GM23338 (cell line): ENCODE measurements at regions not wholly inside any gene's neighbourhood (a gene's known extent, or its start where the extent isn't known, plus 50 kb on each side); places are given as distances from the start of the nearest gene placed in this dataset.

Experiments used
- ATAC-seq: fragments of 200-7000 bp; cut with Tn5 transposase; 3 replicates; pipeline ENCODE4 v1.9.1; 2020
- DNase-seq: peaks from one replicate; pipeline ENCODE4 v3.0.0-alpha.2; 2015; ENCODE audit warnings: low spot score
- H2AFZ ChIP-seq: fragments of 200-600 bp; sonication (generic); 2 replicates; pipeline ENCODE4 v1.8.0; 2016; ENCODE audit warnings: antibody characterized with exemption, mild to moderate bottlenecking, moderate library complexity
- H3F3A ChIP-seq: fragments of 200-600 bp; sonication (generic); replicated peaks from 2 replicates; pipeline ENCODE4 v1.8.0; 2017; ENCODE audit warnings: antibody characterized with exemption, mixed run types, low read depth
- H3K27ac ChIP-seq: fragments of 200-600 bp; sonication (generic); 2 replicates; pipeline ENCODE4 v1.6.1; 2016; ENCODE audit warnings: low read depth
- H3K27me3 ChIP-seq: fragments of 200-600 bp; sonication (generic); 2 replicates; pipeline ENCODE4 v1.8.0; 2016; ENCODE audit warnings: mild to moderate bottlenecking, mixed run types, moderate library complexity; ENCODE audit not compliant: insufficient read depth
- H3K36me3 ChIP-seq: fragments of 200-600 bp; sonication (generic); 2 replicates; pipeline ENCODE4 v1.8.0; 2016; ENCODE audit warnings: mild to moderate bottlenecking; ENCODE audit not compliant: insufficient read depth
- H3K4me1 ChIP-seq: fragments of 200-600 bp; sonication (generic); 2 replicates; pipeline ENCODE4 v1.8.0; 2016; ENCODE audit warnings: mild to moderate bottlenecking, moderate library complexity; ENCODE audit not compliant: insufficient read depth
- H3K4me2 ChIP-seq: fragments of 200-600 bp; sonication (generic); 2 replicates; pipeline ENCODE4 v1.7.1; 2017; ENCODE audit warnings: mixed run types
- H3K4me3 ChIP-seq: fragments of 200-600 bp; sonication (generic); 2 replicates; pipeline ENCODE4 v1.6.1; 2016; ENCODE audit warnings: mixed run types
- H3K79me2 ChIP-seq: fragments of 200-600 bp; sonication (generic); replicated peaks from 2 replicates; pipeline ENCODE4 v1.8.0; 2017; ENCODE audit warnings: mild to moderate bottlenecking; ENCODE audit not compliant: insufficient read depth
- H3K9me2 ChIP-seq: fragments of 200-600 bp; sonication (generic); 2 replicates; pipeline ENCODE4 v1.8.0; 2017; ENCODE audit not compliant: insufficient read depth
- H4K20me1 ChIP-seq: fragments of 200-600 bp; sonication (generic); replicated peaks from 2 replicates; pipeline ENCODE4 v1.8.0; 2017; ENCODE audit warnings: mild to moderate bottlenecking; ENCODE audit not compliant: insufficient read depth
- H3K27ac Mint-ChIP-seq: 2 replicates; pipeline ENCODE4 v1.8.0; 2020; ENCODE audit warnings: inconsistent platforms, mild to moderate bottlenecking, moderate library complexity, mixed read lengths
- H3K27me3 Mint-ChIP-seq: 3 replicates; pipeline ENCODE4 v1.8.0; 2022; ENCODE audit warnings: low read depth, mild to moderate bottlenecking, moderate library complexity, mixed read lengths, inconsistent platforms; ENCODE audit not compliant: insufficient read depth, poor library complexity
- H3K36me3 Mint-ChIP-seq: 3 replicates; pipeline ENCODE4 v1.8.0; 2021; ENCODE audit warnings: low read depth, mild to moderate bottlenecking, inconsistent platforms, moderate library complexity, mixed read lengths
- H3K4me1 Mint-ChIP-seq: 3 replicates; pipeline ENCODE4 v1.8.0; 2020; ENCODE audit warnings: mild to moderate bottlenecking, inconsistent platforms, mixed read lengths
- H3K4me3 Mint-ChIP-seq: 3 replicates; pipeline ENCODE4 v1.8.0; 2021; ENCODE audit warnings: moderate library complexity, mild to moderate bottlenecking, inconsistent platforms, mixed read lengths
- H3K9me3 Mint-ChIP-seq: 3 replicates; pipeline ENCODE4 v1.8.0; 2020; ENCODE audit warnings: moderate library complexity, mild to moderate bottlenecking, inconsistent platforms, mixed read lengths
- CREB1 ChIP-seq: fragments of 250-450 bp; sonication (Bioruptor Pico); IDR thresholded peaks from 2 replicates; pipeline ENCODE4 v1.5.0; 2020; ENCODE audit warnings: low read depth, mild to moderate bottlenecking, moderate library complexity
- ETS1 ChIP-seq: IDR thresholded peaks from 2 replicates; pipeline ENCODE4 v1.6.1; 2016; ENCODE audit warnings: antibody characterized with exemption
- EZH2 ChIP-seq: fragments of 200-600 bp; sonication (generic); IDR thresholded peaks from one replicate; pipeline ENCODE4 v1.8.0; 2017; ENCODE audit warnings: antibody characterized with exemption, mild to moderate bottlenecking, low read depth; ENCODE audit not compliant: unreplicated experiment
- EZH2phosphoT487 ChIP-seq: fragments of 200-600 bp; sonication (generic); IDR thresholded peaks from one replicate; pipeline ENCODE4 v1.8.1; 2018; ENCODE audit warnings: antibody characterized with exemption; ENCODE audit not compliant: unreplicated experiment
- JUNB ChIP-seq: IDR thresholded peaks from one replicate; pipeline ENCODE4 v1.6.1; 2016; ENCODE audit warnings: antibody characterized with exemption; ENCODE audit not compliant: unreplicated experiment
- NANOG ChIP-seq: IDR thresholded peaks from 2 replicates; pipeline ENCODE4 v1.6.1; 2016; ENCODE audit warnings: antibody characterized with exemption, borderline replicate concordance
- POLR2AphosphoS5 ChIP-seq: IDR thresholded peaks from 2 replicates; pipeline ENCODE4 v1.6.1; 2016; ENCODE audit warnings: antibody characterized with exemption, low read depth
- REST ChIP-seq: IDR thresholded peaks from one replicate; pipeline ENCODE4 v1.6.1; 2018; ENCODE audit warnings: antibody characterized with exemption; ENCODE audit not compliant: unreplicated experiment
- STAT1 ChIP-seq: IDR thresholded peaks from one replicate; pipeline ENCODE4 v1.6.1; 2016; ENCODE audit warnings: antibody characterized with exemption; ENCODE audit not compliant: unreplicated experiment
- ZNF114 ChIP-seq: fragments of 250-450 bp; sonication (Bioruptor Pico); IDR thresholded peaks from 2 replicates; pipeline ENCODE4 v1.5.0; 2020; ENCODE audit warnings: mild to moderate bottlenecking, moderate library complexity
- ZNF331 ChIP-seq: fragments of 250-450 bp; sonication (Bioruptor Pico); IDR thresholded peaks from 2 replicates; pipeline ENCODE4 v1.5.0; 2020; ENCODE audit warnings: low read depth, mild to moderate bottlenecking, moderate library complexity
- ZNF462 ChIP-seq: fragments of 250-450 bp; sonication (Bioruptor Pico); IDR thresholded peaks from 2 replicates; pipeline ENCODE4 v1.5.0; 2020; ENCODE audit warnings: mild to moderate bottlenecking, moderate library complexity
- TF ChIP-seq, protein P1 (sequence below), 2 experiments: fragments of 200-600 bp in 1 of 2; sonication (generic) in 1 of 2; conservative IDR thresholded peaks; 2 replicates each; pipeline versions ENCODE4 v1.5.1 to v1.6.1; 2016 to 2017; ENCODE audit warnings: antibody characterized with exemption in 2 of 2, low read depth in 2 of 2, mild to moderate bottlenecking in 2 of 2, moderate library complexity in 1 of 2

DNA sequence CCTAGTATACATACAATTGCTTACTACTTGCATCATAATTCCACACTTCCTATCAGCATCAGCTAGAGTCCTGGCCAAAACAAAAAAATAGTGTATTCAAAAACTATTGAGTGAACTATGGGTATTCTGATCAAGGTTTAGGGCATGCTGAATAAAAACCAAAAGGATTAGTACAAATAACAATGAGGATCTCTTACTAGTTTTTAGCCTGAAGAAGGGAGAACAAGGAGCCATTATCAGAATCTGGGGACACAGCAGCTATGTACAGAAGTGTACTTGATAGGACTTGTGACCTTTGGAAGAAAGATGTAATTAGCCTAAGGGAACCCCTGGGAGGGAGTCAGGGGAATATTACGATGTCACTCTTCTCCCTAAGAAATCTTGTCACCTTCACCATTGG, 832.2 kb downstream of the SQOR start:
- Mint-ChIP-seq H3K27ac (no peak overlapping the region), H3K4me3 (no peak overlapping the region)
- H3K27me3 ChIP-seq: no peaks in the 10 kb centered on the region

More for the DNA sequence above, 832.2 kb downstream of the SQOR start:
- no peak overlapping the region for H2AFZ ChIP-seq
- no peak overlapping the region for H3K27ac ChIP-seq
- Mint-ChIP-seq H3K4me1 (peaks cover 13% of the 10 kb centered on the region; the same call in 2 of the 3 replicates), H3K27me3 (no peaks in the 10 kb centered on the region), H3K36me3 (peaks cover 7% of the 10 kb centered on the region), H3K9me3 (peaks cover 44% of the 10 kb centered on the region)
- no peaks in the 10 kb centered on the region; the same call in 1 of the 2 replicates for H3K36me3 ChIP-seq
- H3K4me2 ChIP-seq: no peak overlapping the region
- no peaks in the 10 kb centered on the region for H3F3A ChIP-seq
- H3K9me2 ChIP-seq: peaks cover 7% of the 10 kb centered on the region
- ATAC-seq (no peak), DNase-seq (no peak)
- TF ChIP-seq POLR2AphosphoS5 (no peak), EZH2 (no peak), ZNF114 (no peak), ZNF462 (CRISPR knock-in tag) (no peak), CREB1 (no peak), JUNB (no peak), EZH2phosphoT487 (no peak), STAT1 (no peak), ETS1 (no peak), ZNF331 (CRISPR knock-in tag) (no peak), NANOG (no peak), REST (no peak)
- TF ChIP-seq, protein P1, sequence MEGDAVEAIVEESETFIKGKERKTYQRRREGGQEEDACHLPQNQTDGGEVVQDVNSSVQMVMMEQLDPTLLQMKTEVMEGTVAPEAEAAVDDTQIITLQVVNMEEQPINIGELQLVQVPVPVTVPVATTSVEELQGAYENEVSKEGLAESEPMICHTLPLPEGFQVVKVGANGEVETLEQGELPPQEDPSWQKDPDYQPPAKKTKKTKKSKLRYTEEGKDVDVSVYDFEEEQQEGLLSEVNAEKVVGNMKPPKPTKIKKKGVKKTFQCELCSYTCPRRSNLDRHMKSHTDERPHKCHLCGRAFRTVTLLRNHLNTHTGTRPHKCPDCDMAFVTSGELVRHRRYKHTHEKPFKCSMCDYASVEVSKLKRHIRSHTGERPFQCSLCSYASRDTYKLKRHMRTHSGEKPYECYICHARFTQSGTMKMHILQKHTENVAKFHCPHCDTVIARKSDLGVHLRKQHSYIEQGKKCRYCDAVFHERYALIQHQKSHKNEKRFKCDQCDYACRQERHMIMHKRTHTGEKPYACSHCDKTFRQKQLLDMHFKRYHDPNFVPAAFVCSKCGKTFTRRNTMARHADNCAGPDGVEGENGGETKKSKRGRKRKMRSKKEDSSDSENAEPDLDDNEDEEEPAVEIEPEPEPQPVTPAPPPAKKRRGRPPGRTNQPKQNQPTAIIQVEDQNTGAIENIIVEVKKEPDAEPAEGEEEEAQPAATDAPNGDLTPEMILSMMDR (conservative IDR thresholded peaks at IDR 0.05; ENCODE audit: low read depth in 2 of 2): no peak
- H3K4me1 ChIP-seq: peaks cover 14% of the 10 kb centered on the region
- H4K20me1 ChIP-seq: no peaks in the 10 kb centered on the region
- no peaks in the 10 kb centered on the region for H3K79me2 ChIP-seq
- H3K4me3 ChIP-seq: no peak overlapping the region
